BJ (cell line): ENCODE measurements at regions not wholly inside any gene's neighbourhood (a gene's known extent, or its start where the extent isn't known, plus 50 kb on each side); places are given as distances from the start of the nearest gene placed in this dataset.

ENCODE experiments used
- CTCF ChIA-PET: fragments of 350-600 bp; formaldehyde crosslinking; extraction: SDS; loops from one replicate; lab custom pipeline; 2021; ENCODE audit warnings: antibody characterized with exemption, inconsistent platforms; lab: Yijun Ruan, JAX
- POLR2A ChIA-PET: fragments of 300-600 bp; sonication (Branson Sonifier 250); formaldehyde crosslinking; extraction: SDS; loops from one replicate; lab custom pipeline; 2021; ENCODE audit warnings: antibody characterized with exemption; lab: Charles Lee
- DNase-seq: peaks from one replicate; pipeline ENCODE4 v3.0.0-alpha.2; 2011; ENCODE audit warnings: low read depth
- H3K27me3 ChIP-seq: 2 replicates; pipeline ENCODE4 v1.6.0; 2011; ENCODE audit warnings: low read length; ENCODE audit not compliant: control insufficient read depth, insufficient read depth
- H3K36me3 ChIP-seq: 2 replicates; pipeline ENCODE4 v1.5.1; 2011; ENCODE audit warnings: low read length; ENCODE audit not compliant: control insufficient read depth, insufficient read depth
- H3K4me3 ChIP-seq: 2 replicates; pipeline ENCODE4 v1.5.1; 2011; ENCODE audit warnings: low read depth, mild to moderate bottlenecking, control low read depth, low read length
- TF ChIP-seq, protein P1 (sequence below): IDR thresholded peaks from 2 replicates; pipeline ENCODE4 v1.5.1; 2011; ENCODE audit warnings: low read depth, mild to moderate bottlenecking, control low read depth, inconsistent platforms, low read length, moderate library complexity; ENCODE audit not compliant: insufficient read depth

GRCh38 chr2:16537347-16537746 lies 128.3 kb downstream of the CYRIA start:
- Histone ChIP-seq H3K27me3 (no peaks in the 10 kb centered on the region), H3K36me3 (no peaks in the 10 kb centered on the region), H3K4me3 (no peak overlapping the region)
- ChIA-PET CTCF (interaction anchor here (0.6 kb wide), 1 partner anchor 512 kb away, joined by 3 read pairs; no protein-coding TSS in a partner anchor), POLR2A (no interaction called here)
- TF ChIP-seq, protein P1, sequence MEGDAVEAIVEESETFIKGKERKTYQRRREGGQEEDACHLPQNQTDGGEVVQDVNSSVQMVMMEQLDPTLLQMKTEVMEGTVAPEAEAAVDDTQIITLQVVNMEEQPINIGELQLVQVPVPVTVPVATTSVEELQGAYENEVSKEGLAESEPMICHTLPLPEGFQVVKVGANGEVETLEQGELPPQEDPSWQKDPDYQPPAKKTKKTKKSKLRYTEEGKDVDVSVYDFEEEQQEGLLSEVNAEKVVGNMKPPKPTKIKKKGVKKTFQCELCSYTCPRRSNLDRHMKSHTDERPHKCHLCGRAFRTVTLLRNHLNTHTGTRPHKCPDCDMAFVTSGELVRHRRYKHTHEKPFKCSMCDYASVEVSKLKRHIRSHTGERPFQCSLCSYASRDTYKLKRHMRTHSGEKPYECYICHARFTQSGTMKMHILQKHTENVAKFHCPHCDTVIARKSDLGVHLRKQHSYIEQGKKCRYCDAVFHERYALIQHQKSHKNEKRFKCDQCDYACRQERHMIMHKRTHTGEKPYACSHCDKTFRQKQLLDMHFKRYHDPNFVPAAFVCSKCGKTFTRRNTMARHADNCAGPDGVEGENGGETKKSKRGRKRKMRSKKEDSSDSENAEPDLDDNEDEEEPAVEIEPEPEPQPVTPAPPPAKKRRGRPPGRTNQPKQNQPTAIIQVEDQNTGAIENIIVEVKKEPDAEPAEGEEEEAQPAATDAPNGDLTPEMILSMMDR = no peak
- no peak for DNase-seq

- DNase-seq = no peak
- CTCF ChIA-PET = no interaction called here
These were observed 139.4 kb downstream of the CYRIA start for GRCh38 chr2:16526193-16526592.

DNA sequence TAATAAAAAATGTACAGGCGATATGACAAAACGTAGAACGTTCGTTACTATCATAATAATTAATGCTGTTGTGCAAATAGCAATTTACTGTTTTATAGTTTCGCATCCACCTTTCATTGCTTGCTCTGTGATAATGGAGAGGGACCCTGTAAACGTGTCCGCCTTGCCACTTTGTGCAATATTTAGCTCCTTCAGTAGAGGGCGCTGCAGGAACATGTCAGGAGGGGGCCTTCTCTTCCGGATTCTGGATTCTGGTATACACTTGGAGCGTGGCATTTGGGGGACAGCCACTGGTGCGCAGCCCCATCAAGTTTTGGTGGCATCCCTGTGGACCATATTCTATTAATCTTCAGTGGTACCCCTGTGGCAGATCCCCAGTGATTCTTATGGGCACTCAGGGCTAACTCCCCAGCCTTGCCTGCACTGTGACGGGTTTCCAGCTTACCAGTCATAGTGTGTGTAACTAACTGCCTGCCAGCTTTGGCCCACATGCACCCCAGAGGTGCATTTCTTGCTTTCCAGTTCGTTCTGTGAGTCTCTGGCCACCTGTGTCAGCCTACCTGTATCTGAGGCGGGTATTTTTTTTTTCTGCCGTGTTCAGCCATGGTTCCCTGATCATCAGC lies 140.3 kb downstream of the CYRIA start:
- H3K4me3 ChIP-seq = no peak overlapping the region
- H3K27me3 ChIP-seq = no peaks in the 10 kb centered on the region
- H3K36me3 ChIP-seq = no peaks in the 10 kb centered on the region
- DNase-seq = no peak
- TF ChIP-seq, protein P1 = no peak
- POLR2A ChIA-PET = no interaction called here
- CTCF ChIA-PET = no interaction called here

More at GRCh38 chr2:16526193-16526592, 139.4 kb downstream of the CYRIA start:
- Histone ChIP-seq H3K36me3 (no peaks in the 10 kb centered on the region), H3K4me3 (no peak overlapping the region), H3K27me3 (no peaks in the 10 kb centered on the region)
- POLR2A ChIA-PET = no interaction called here
- TF ChIP-seq, protein P1 = no peak

- DNase-seq = no peak
- Histone ChIP-seq H3K36me3 (no peaks in the 10 kb centered on the region), H3K4me3 (no peak overlapping the region), H3K27me3 (no peaks in the 10 kb centered on the region)
- ChIA-PET CTCF (no interaction called here), POLR2A (no interaction called here)
- TF ChIP-seq, protein P1 = no peak
These were observed 141.9 kb downstream of the CYRIA start for GRCh38 chr2:16523711-16524110.

DNA sequence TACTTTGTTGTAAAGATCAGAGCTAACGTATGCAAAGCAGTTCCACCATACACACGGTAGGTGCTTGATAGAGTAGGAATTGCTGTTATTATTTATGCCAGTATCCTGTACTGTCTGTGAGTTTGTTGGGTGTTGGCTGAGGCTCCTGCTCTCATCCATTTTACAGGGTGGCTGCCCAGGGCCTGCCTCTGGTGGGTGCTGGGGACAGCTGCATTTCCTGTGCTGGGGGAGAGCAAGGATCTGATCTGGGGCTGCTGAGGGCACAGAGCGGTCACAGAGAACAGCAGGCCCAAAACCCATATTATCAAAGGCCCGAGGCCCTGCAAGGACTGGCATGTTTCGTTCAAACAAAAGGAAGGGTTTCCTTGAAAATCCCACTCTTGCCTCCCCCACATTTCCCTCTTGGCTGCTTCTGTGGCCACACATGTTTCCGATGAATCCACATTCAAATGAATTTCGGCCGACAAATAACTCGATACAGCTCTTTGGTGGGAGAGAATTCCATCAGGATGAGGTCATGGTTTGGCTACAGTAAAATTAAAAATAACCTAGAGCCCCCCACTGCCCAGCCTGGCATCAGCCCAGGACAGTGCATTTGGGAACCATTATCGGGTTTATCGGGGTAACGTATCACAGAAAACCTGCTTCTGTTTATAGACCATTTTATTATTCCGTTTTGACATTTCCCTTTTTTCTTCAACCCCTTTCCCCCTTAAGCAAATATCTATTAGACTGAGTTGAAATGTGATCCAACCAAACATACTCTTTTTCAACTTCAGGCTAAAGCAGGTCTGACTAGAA lies 143.4 kb downstream of the CYRIA start:
- Histone ChIP-seq H3K36me3 (no peaks in the 10 kb centered on the region), H3K27me3 (no peaks in the 10 kb centered on the region), H3K4me3 (no peak overlapping the region)
- ChIA-PET POLR2A (no interaction called here), CTCF (no interaction called here)
- TF ChIP-seq, protein P1 = no peak
- no peak for DNase-seq
